Erythroblast (primary cell): ENCODE measurements at regions not wholly inside any gene's neighbourhood (a gene's known extent, or its start where the extent isn't known, plus 50 kb on each side); places are given as distances from the start of the nearest gene placed in this dataset.

Experiments used
- GATA1 ChIP-seq: IDR thresholded peaks from 2 replicates; pipeline ENCODE4 v1.6.1; 2011; ENCODE audit warnings: low read depth, mild to moderate bottlenecking, control low read depth, low read length, moderate library complexity
- POLR2A ChIP-seq: IDR thresholded peaks from 2 replicates; pipeline ENCODE4 v1.6.1; 2011; ENCODE audit warnings: mild to moderate bottlenecking, low read length

DNA sequence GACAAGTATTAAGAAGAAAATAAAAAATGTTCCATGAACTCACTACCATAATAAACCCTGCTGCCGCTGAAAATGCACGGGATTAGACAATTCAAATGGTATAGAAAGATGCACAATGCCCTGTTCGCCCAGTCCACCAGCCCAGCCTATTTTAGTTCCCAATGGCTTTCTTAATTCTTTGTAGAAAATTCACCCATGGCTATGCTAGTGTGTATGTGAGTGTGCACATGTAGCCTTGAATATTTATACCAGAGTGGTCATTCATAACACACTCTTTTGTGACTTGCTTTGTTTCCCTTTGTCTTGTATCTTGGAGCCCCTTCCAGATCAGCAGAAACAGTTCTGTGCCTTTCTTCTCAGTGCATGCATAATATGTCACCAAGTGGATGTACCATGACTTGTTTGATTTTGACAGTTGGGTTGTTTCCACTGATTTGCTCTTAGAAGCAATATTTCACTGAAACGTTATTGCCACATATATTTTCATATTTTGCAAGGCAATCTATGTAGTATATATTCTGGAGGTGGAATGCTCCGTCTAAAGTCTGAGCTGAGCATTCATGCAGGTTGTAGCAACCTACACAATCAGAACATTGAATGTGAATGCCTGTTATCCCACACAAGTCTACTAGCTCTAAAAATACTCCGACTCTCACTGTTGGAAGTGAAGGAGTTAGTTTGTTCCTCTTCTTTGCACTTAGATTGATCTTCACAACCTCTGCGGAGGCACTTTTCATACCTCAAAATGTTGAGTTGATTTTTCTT lies 383.0 kb upstream of the EEF2KMT start:
- TF ChIP-seq POLR2A (no peak), GATA1 (no peak)
